ENCODE measurements at regions not wholly inside any gene's neighbourhood (a gene's known extent, or its start where the extent isn't known, plus 50 kb on each side); places are given as distances from the start of the nearest gene placed in this dataset.

DNA sequence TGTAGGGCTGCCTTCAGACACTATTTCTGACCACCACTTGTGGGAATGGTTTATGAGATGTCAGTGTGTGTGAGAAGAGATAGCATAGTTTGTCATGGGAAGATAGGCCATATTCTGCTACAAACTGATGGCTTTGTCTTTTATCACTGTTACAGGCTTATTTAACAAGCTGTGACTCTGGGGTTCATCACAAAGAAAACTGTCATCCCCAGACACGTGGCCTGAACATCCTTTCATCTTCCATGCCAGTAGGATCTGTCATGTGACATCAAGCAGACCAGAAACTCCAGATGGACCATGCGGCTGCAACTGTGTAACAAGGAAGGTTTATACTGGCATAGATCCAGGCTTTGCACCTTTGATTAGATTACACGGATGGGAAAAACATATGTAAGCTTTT is 128.6 kb upstream of the KCNH7 start:
- ATAC-seq (no peak), DNase-seq (no peak)
- H3K4me3 Mint-ChIP-seq, result no peak overlapping the region
- no peaks in the 10 kb centered on the region for H3K4me1 Mint-ChIP-seq
- POLR2A ChIA-PET, result no interaction called here
- H3K27me3 Mint-ChIP-seq, result no peaks in the 10 kb centered on the region
- no peak overlapping the region for H3K27ac Mint-ChIP-seq
- peaks cover 0 to 27% (median 4%) of the 10 kb centered on the region in 9 donors for H3K9me3 Mint-ChIP-seq
- H3K36me3 Mint-ChIP-seq, result no peaks in the 10 kb centered on the region

DNA sequence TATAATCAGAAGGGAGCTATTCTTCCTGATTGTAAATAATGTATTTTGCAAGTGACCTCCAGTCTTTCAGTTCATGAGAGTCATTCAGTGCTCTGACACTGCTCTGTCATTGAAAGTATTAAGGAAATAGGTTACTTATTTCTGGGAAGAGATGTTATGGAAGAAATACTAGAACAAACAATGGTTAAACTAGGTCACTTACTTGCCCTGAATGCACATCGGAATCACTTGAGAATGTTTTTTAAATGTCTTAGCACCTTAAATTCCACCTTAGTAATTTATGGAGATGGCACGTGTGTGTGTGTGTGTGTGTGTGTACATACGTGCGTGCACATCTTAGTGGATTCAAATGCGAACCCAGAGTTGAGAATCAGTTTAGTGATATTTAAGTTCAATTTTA is 126.6 kb upstream of the KCNH7 start:
- no peak overlapping the region for H3K4me3 Mint-ChIP-seq
- no peaks in the 10 kb centered on the region for H3K36me3 Mint-ChIP-seq
- ATAC-seq (no peak), DNase-seq (no peak)
- no peaks in the 10 kb centered on the region for H3K4me1 Mint-ChIP-seq
- POLR2A ChIA-PET, result no interaction called here
- no peak overlapping the region for H3K27ac Mint-ChIP-seq
- H3K27me3 Mint-ChIP-seq, result no peaks in the 10 kb centered on the region
- H3K9me3 Mint-ChIP-seq, result peaks cover 0 to 25% (median 13%) of the 10 kb centered on the region in 9 donors

DNA sequence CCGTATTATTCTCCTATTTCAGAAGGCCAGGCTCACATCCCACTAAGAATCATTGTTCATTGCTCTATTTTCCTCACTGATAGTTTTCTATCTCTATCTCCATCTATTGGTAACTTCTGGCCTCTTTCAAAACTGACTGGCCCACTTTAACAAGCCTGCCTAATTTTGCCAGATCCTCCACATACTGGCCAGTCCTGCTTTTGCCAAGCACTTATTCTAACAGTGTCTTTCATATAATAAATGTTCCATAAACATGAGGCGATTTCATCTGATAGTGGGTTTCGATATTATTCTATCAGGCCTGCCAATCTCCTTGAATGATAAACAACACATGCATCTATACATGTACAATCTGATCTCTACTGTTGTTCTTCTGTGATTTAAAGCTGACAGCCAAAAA is 125.9 kb upstream of the KCNH7 start:
- Mint-ChIP-seq H3K4me3 (no peak overlapping the region), H3K27me3 (no peaks in the 10 kb centered on the region), H3K9me3 (peaks cover 0 to 25% (median 16%) of the 10 kb centered on the region in 9 donors), H3K36me3 (no peaks in the 10 kb centered on the region), H3K27ac (no peak overlapping the region), H3K4me1 (no peaks in the 10 kb centered on the region)
- POLR2A ChIA-PET, result no interaction called here
- no peak for ATAC-seq
- DNase-seq, result no peak

DNA sequence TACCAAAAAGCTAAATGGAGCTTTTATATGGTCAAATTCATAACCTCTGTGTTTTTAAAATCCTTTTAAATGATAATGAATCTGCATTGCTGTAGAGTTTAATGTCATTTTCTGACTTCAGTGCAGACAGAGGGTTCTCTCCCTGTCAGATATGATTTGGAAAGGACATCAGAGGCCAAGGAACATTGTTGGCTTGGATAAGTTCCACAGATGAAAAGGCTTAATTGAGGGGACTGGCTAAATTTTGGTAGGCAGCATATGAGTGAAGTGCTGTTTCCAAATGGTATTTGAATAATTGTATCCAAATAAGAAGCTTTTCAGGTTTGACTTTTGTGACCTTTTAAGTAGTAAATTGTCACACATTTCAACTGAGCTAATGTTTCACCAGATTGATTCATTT is 124.6 kb upstream of the KCNH7 start:
- Mint-ChIP-seq H3K27me3 (no peaks in the 10 kb centered on the region), H3K4me1 (no peaks in the 10 kb centered on the region), H3K4me3 (no peak overlapping the region), H3K36me3 (no peaks in the 10 kb centered on the region), H3K9me3 (peaks cover 0 to 33% (median 15%) of the 10 kb centered on the region in 9 donors), H3K27ac (no peak overlapping the region)
- ATAC-seq (no peak), DNase-seq (no peak)
- POLR2A ChIA-PET, result no interaction called here

DNA sequence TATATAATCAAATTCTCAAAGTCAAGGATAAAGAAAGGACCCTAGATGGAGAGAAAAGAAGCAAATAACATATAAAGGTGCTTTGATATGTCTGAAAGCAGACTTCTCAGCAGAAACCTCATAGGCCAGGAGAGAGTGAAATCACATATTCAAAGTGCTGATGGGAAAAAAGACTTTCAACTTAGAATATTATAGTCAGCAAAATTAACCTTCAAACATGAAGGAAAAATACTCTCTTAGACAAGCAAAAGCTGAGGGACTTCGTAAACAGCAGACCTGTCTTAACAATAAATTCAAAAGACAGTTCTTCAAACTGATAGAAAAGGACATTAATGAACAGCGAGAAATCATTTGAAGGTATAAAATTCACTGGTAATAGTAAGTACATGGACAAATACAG is 107.2 kb upstream of the KCNH7 start:
- Mint-ChIP-seq H3K4me3 (no peak overlapping the region), H3K36me3 (peaks cover 0 to 5% (median 0%) of the 10 kb centered on the region in 3 donors), H3K27me3 (no peaks in the 10 kb centered on the region), H3K4me1 (no peaks in the 10 kb centered on the region), H3K9me3 (peaks cover 0 to 34% (median 20%) of the 10 kb centered on the region in 9 donors), H3K27ac (no peak overlapping the region)
- POLR2A ChIA-PET, result no interaction called here
- no peak for ATAC-seq
- no peak for DNase-seq

DNA sequence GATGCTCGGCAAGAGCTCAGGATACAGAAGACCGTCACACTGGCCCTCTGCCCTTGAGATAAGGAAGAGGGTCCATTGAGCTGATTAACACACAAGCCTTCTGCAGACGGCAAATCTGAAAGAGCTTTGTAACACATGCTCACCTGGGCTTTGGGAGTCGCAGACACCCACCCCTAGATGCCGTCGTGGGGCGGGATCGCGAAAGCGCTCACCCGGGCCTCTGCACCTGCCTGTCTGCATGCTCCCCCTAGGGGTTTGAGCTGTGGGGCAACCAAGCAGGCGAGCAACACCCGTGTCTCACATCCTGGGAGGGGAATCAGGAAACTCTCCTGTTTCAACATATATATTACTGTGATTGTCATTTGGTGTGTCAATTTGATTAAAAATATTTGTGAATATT is 99.8 kb upstream of the KCNH7 start:
- peaks cover 0 to 5% (median 0%) of the 10 kb centered on the region in 3 donors for H3K36me3 Mint-ChIP-seq
- ATAC-seq, result no peak

DNA sequence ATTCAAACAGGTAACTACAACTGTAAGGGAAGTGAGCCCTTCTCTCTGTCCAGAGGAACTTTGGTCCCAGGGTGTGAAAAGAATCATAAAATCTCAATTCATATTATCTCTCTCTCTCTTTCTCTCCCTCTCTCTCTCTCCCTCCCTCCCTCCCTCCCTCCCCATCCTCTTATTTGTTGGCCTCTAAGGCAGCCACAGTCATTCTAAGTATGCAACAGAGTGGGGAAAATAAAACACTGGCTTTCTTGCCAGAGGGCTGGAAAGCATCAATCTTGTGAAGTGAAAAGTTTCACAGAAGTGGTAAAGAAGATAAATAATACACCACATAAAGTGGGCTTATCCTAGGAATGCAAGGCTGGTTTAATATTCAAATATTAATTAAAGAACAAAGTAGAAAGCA is 95.6 kb upstream of the KCNH7 start:
- no peak overlapping the region for H3K4me3 Mint-ChIP-seq
- POLR2A ChIA-PET, result no interaction called here
- no peak for ATAC-seq
- no peak for DNase-seq
- H3K9me3 Mint-ChIP-seq, result peaks cover 0 to 14% (median 8%) of the 10 kb centered on the region in 9 donors
- no peaks in the 10 kb centered on the region for H3K4me1 Mint-ChIP-seq
- no peak overlapping the region for H3K27ac Mint-ChIP-seq
- H3K36me3 Mint-ChIP-seq, result no peaks in the 10 kb centered on the region
- H3K27me3 Mint-ChIP-seq, result peaks cover 0 to 2% (median 0%) of the 10 kb centered on the region in 5 donors

More for the DNA sequence above, 99.8 kb upstream of the KCNH7 start:
- Mint-ChIP-seq H3K4me1 (no peaks in the 10 kb centered on the region), H3K4me3 (no peak overlapping the region), H3K27me3 (no peaks in the 10 kb centered on the region), H3K27ac (no peak overlapping the region), H3K9me3 (peaks cover 0 to 25% (median 13%) of the 10 kb centered on the region in 9 donors)
- POLR2A ChIA-PET, result no interaction called here
- no peak for DNase-seq

DNA sequence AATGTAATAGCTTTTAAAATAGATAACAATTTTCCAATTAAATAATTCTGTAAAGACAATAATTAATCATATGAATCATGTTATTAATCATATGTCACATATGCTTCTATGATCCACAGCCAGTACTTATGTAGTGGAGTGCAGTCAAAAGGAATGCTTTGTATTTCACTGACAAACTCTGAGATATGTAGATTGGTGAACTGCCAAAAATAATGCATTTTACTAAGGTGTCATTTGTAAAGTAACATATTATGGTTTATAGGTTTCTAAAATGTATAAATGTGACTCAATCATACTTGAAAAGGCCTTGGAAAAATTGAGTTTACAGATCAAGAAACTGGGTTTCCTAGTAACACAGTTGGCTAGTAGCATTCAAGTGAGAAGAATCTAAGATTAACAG is 93.8 kb upstream of the KCNH7 start:
- peaks cover 0 to 13% (median 8%) of the 10 kb centered on the region in 9 donors for H3K9me3 Mint-ChIP-seq
- POLR2A ChIA-PET, result no interaction called here
- H3K27me3 Mint-ChIP-seq, result peaks cover 0 to 2% (median 0%) of the 10 kb centered on the region in 5 donors
- DNase-seq, result no peak
- no peaks in the 10 kb centered on the region for H3K36me3 Mint-ChIP-seq
- no peak for ATAC-seq
- no peak overlapping the region for H3K27ac Mint-ChIP-seq
- H3K4me1 Mint-ChIP-seq, result no peaks in the 10 kb centered on the region
- H3K4me3 Mint-ChIP-seq, result no peak overlapping the region

DNA sequence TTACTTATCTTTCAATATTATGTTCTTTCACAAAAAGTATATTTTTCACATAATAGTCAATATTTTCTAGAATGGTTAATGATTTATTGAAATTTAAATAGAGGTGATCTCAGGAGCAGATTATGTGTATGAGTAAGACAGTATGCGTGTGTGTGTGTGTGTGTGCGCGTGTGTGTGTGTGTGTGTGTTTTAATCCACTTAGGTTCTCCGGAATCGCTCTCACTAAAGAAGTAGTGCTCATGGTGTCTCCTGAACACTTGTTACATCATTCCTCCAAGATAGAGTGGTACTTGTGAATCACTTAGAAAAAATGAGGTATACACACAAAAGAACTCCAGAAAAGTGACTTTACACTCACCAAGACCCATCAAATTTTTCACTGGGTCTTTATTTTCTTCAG is 91.0 kb upstream of the KCNH7 start:
- H3K4me3 Mint-ChIP-seq, result no peak overlapping the region
- POLR2A ChIA-PET, result no interaction called here
- H3K4me1 Mint-ChIP-seq, result no peaks in the 10 kb centered on the region
- no peak overlapping the region for H3K27ac Mint-ChIP-seq
- no peak for DNase-seq
- H3K36me3 Mint-ChIP-seq, result no peaks in the 10 kb centered on the region
- peaks cover 0 to 8% (median 1%) of the 10 kb centered on the region in 9 donors for H3K9me3 Mint-ChIP-seq
- peaks cover 0 to 2% (median 0%) of the 10 kb centered on the region in 5 donors for H3K27me3 Mint-ChIP-seq
- no peak for ATAC-seq

DNA sequence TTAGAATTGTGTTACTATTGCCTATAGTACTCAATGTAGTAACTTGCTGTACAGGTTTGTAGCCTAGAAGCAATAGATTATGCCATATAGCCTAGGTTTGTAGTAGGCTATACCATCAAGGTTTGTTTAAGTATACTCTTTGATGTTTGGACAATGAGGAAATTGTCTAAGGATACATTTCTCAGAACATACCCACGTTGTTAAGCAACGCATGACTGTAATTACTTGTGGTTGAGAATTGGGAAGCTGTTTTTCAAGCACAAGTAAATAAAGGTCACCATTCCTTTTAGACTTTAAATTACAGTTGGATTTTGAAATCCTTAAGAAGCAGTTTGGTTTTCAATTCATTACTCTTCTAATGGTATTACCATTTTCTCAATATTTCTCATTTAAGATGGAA is 89.8 kb upstream of the KCNH7 start:
- no peak overlapping the region for H3K4me3 Mint-ChIP-seq
- peaks cover 0 to 2% (median 0%) of the 10 kb centered on the region in 5 donors for H3K27me3 Mint-ChIP-seq
- H3K9me3 Mint-ChIP-seq, result peaks cover 0 to 6% (median 1%) of the 10 kb centered on the region in 9 donors
- ATAC-seq, result no peak
- POLR2A ChIA-PET, result no interaction called here
- no peak overlapping the region for H3K27ac Mint-ChIP-seq
- no peaks in the 10 kb centered on the region for H3K36me3 Mint-ChIP-seq
- no peaks in the 10 kb centered on the region for H3K4me1 Mint-ChIP-seq
- no peak for DNase-seq

DNA sequence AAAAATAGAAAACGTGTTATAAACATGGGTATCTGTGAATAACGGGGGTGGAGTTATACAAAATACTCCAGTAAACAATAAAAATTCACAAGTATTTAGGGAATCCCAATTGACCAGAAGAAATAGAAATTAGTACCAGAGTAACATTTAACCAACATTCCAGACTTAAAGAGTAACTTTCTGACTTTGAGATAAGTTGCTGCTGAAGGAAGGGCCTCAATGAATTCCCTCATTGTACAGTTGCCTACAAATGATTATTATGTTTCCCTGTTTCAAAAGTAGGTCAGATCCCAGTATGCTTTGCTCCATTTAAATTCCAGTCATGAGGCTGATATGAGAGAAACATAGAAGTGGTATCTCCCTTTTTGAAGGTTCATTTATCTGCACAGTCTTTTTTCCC is 88.3 kb upstream of the KCNH7 start:
- no peak for DNase-seq
- no peaks in the 10 kb centered on the region for H3K36me3 Mint-ChIP-seq
- ATAC-seq, result no peak
- no peak overlapping the region for H3K27ac Mint-ChIP-seq
- H3K27me3 Mint-ChIP-seq, result peaks cover 0 to 2% (median 0%) of the 10 kb centered on the region in 5 donors
- peaks cover 0 to 6% (median 1%) of the 10 kb centered on the region in 9 donors for H3K9me3 Mint-ChIP-seq
- H3K4me3 Mint-ChIP-seq, result no peak overlapping the region
- H3K4me1 Mint-ChIP-seq, result no peaks in the 10 kb centered on the region
- POLR2A ChIA-PET, result no interaction called here

DNA sequence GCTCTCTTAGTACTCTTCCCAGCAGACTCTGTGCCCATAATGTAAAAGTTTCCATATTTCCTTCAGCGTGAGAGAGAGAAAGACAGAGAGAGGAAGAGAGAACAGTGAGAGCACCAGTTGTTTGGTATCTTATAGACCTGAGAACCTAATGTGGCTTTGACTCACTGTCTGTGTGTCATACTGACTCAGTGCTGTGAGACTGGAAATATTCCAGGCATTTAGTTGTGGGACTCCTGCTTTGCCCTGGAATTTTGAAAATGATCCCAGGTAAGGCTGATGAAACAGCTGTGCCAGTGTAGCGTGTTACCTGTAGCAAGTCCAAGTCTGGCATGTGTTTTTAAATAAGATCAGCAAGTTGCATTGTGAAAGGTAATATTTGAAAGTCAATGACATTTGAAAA is 87.9 kb upstream of the KCNH7 start:
- no peak for ATAC-seq
- POLR2A ChIA-PET, result no interaction called here

DNA sequence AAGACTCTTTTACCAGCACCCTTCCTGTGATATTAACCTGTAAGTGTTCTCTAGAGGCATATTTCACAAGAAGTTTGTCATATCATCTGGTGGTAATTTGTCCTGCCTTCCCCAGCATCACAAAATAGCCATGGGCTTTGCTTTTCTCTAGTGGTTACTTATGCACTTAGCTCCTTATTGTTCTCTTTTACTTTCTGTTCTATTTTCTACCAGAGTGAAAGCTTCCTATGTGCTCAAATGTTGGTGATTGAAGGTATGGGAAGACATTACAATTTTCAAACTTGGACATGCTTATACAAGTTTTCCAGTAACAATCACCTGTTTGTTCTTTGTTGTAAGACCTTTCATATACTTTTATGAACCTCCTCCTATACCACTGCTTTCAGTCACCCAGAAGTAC is 87.0 kb upstream of the KCNH7 start:
- Mint-ChIP-seq H3K9me3 (peaks cover 0 to 6% (median 1%) of the 10 kb centered on the region in 9 donors), H3K27me3 (no peaks in the 10 kb centered on the region), H3K36me3 (no peaks in the 10 kb centered on the region), H3K27ac (no peak overlapping the region), H3K4me3 (no peak overlapping the region), H3K4me1 (no peaks in the 10 kb centered on the region)
- POLR2A ChIA-PET, result no interaction called here
- DNase-seq, result no peak
- no peak for ATAC-seq

More for the DNA sequence above, 87.9 kb upstream of the KCNH7 start:
- DNase-seq, result no peak
- Mint-ChIP-seq H3K27ac (no peak overlapping the region), H3K27me3 (peaks cover 0 to 2% (median 0%) of the 10 kb centered on the region in 5 donors), H3K36me3 (no peaks in the 10 kb centered on the region), H3K9me3 (peaks cover 0 to 6% (median 1%) of the 10 kb centered on the region in 9 donors), H3K4me3 (no peak overlapping the region), H3K4me1 (no peaks in the 10 kb centered on the region)

DNA sequence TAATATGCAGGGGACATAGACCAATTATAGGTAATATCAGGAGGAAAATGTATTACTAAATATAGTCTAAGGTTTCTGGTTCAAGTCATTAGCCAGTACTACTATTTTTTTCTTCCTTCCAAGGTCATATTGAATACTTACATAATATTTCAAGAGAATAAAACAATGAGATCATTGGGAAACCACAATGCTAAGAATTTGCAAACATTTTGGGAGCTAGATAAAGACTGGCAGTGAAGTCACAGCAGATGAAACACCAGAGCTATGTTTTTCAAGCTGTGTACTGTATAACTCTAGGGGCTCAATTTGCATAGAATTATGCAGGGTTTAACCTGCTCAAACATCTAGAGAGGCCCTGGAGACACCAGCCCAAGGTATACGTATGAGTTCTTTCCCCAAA is 80.5 kb upstream of the KCNH7 start:
- H3K4me1 Mint-ChIP-seq, result no peaks in the 10 kb centered on the region
- POLR2A ChIA-PET, result no interaction called here
- ATAC-seq (no peak), DNase-seq (no peak)
- peaks cover 0 to 2% (median 0%) of the 10 kb centered on the region in 5 donors for H3K27me3 Mint-ChIP-seq
- H3K36me3 Mint-ChIP-seq, result no peaks in the 10 kb centered on the region
- peaks cover 0 to 21% (median 5%) of the 10 kb centered on the region in 9 donors for H3K9me3 Mint-ChIP-seq
- H3K27ac Mint-ChIP-seq, result no peak overlapping the region
- H3K4me3 Mint-ChIP-seq, result no peak overlapping the region
